GM06990 (cell line): ENCODE measurements at regions not wholly inside any gene's neighbourhood (a gene's known extent, or its start where the extent isn't known, plus 50 kb on each side); places are given as distances from the start of the nearest gene placed in this dataset.
A peak's percentile ranks its signal among the peaks of the same experiment; 100 is the strongest.

ENCODE experiments used
- DNase-seq: peaks from one replicate; pipeline ENCODE4 v3.0.0-alpha.2; 2011; ENCODE audit not compliant: insufficient read length; ENCODE audit errors: extremely low read depth
- H3K27me3 ChIP-seq: replicated peaks from 2 replicates; pipeline ENCODE4 v1.6.0; 2011; ENCODE audit warnings: low read length; ENCODE audit not compliant: control insufficient read depth, insufficient read depth
- H3K36me3 ChIP-seq: 2 replicates; pipeline ENCODE4 v1.5.1; 2011; ENCODE audit warnings: low read length; ENCODE audit not compliant: control insufficient read depth, insufficient read depth
- H3K4me3 ChIP-seq: replicated peaks from 2 replicates; pipeline ENCODE4 v1.5.1; 2011; ENCODE audit warnings: low read depth, mild to moderate bottlenecking, control low read depth, low read length
- CTCF ChIP-seq: IDR thresholded peaks from 2 replicates; pipeline ENCODE4 v1.5.1; 2011; ENCODE audit warnings: low read length, control low read depth, mild to moderate bottlenecking, inconsistent platforms; ENCODE audit not compliant: insufficient read depth, poor library complexity, severe bottlenecking

GRCh38 chr6:14472986-14473337 is 355.4 kb downstream of the CD83 start:
- peak; percentile 26 for DNase-seq
- Histone ChIP-seq H3K27me3 (0 out of 2 replicates have a peak, but pooled peaks cover 1% of the 10 kb centered on the region), H3K4me3 (no peak overlapping the region), H3K36me3 (no peaks in the 10 kb centered on the region)
- TF ChIP-seq CTCF = no peak

GRCh38 chr6:14474816-14475215 is 357.2 kb downstream of the CD83 start:
- TF ChIP-seq CTCF = no peak
- Histone ChIP-seq H3K36me3 (no peaks in the 10 kb centered on the region), H3K4me3 (no peak overlapping the region), H3K27me3 (0 out of 2 replicates have a peak, but pooled peaks cover 1% of the 10 kb centered on the region)
- no peak for DNase-seq

GRCh38 chr6:14475306-14475705 is 357.7 kb downstream of the CD83 start:
- no peak for TF ChIP-seq CTCF
- Histone ChIP-seq H3K27me3 (0 out of 2 replicates have a peak, but pooled peaks cover 1% of the 10 kb centered on the region), H3K36me3 (no peaks in the 10 kb centered on the region), H3K4me3 (no peak overlapping the region)
- no peak for DNase-seq

- no peak for DNase-seq
These were observed 359.4 kb downstream of the CD83 start for GRCh38 chr6:14476793-14477531.

GRCh38 chr6:14477559-14477958 is 360.0 kb downstream of the CD83 start:
- DNase-seq = no peak
- Histone ChIP-seq H3K27me3 (0 out of 2 replicates have a peak, but pooled peaks cover 1% of the 10 kb centered on the region), H3K4me3 (no peak overlapping the region), H3K36me3 (no peaks in the 10 kb centered on the region)
- no peak for TF ChIP-seq CTCF

More at GRCh38 chr6:14476793-14477531, 359.4 kb downstream of the CD83 start:
- 0 out of 2 replicates have a peak, but pooled peaks cover 1% of the 10 kb centered on the region for H3K27me3 ChIP-seq
- no peak overlapping the region for H3K4me3 ChIP-seq
- no peak for TF ChIP-seq CTCF
- H3K36me3 ChIP-seq = no peaks in the 10 kb centered on the region
